ENCODE measurements at regions not wholly inside any gene's neighbourhood (a gene's known extent, or its start where the extent isn't known, plus 50 kb on each side); places are given as distances from the start of the nearest gene placed in this dataset.

DNA sequence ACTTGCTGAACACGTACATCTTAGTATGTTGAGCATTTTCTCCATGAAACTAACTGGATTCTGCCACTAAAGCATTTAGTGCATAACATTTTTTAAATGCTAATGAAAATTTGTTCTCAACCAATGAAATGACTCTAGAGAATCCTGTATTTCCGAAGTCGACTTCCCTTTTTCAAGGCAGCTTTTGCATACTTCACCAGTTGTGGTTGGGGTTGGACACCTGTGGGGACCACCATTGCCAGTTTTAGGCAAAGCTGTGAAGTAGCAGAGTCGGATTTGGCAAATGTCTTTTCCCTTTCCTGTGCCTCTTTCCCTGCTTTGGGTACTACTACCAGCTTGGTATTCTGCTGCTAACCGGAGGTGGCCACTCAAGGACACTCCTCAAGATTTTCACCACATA is 349.2 kb downstream of the BCAT1 start:
- TF ChIP-seq EZH2 (IDR thresholded peaks at IDR 0.05; ENCODE audit: low read length, unreplicated experiment) (no peak), EZH2phosphoT487 (IDR thresholded peaks at IDR 0.05; ENCODE audit: borderline replicate concordance, low read length) (no peak)
- TF ChIP-seq, protein P1, sequence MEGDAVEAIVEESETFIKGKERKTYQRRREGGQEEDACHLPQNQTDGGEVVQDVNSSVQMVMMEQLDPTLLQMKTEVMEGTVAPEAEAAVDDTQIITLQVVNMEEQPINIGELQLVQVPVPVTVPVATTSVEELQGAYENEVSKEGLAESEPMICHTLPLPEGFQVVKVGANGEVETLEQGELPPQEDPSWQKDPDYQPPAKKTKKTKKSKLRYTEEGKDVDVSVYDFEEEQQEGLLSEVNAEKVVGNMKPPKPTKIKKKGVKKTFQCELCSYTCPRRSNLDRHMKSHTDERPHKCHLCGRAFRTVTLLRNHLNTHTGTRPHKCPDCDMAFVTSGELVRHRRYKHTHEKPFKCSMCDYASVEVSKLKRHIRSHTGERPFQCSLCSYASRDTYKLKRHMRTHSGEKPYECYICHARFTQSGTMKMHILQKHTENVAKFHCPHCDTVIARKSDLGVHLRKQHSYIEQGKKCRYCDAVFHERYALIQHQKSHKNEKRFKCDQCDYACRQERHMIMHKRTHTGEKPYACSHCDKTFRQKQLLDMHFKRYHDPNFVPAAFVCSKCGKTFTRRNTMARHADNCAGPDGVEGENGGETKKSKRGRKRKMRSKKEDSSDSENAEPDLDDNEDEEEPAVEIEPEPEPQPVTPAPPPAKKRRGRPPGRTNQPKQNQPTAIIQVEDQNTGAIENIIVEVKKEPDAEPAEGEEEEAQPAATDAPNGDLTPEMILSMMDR (conservative IDR thresholded peaks at IDR 0.05; ENCODE audit: low read depth, low read length): no peak

All from PC-3 (cell line).